HepG2 (cell line): ENCODE measurements at regions not wholly inside any gene's neighbourhood (a gene's known extent, or its start where the extent isn't known, plus 50 kb on each side); places are given as distances from the start of the nearest gene placed in this dataset.

ENCODE experiments used
- ATAC-seq: fragments of 200-7000 bp; cut with Tn5 transposase; 3 replicates; pipeline ENCODE4 v1.9.1; 2020; ENCODE audit warnings: mild to moderate bottlenecking, moderate library complexity
- BruUV-seq: library from RNA; stranded (reverse); fragments of 400-500 nt; replicated peaks from 2 replicates; lab custom pipeline; 2021; lab: Mats Ljungman, UMichigan
- CTCF ChIA-PET: fragments of 300-600 bp; formaldehyde crosslinking; extraction: SDS; loops from one replicate; lab custom pipeline; 2021; ENCODE audit warnings: low total read pairs, inconsistent platforms, low intra/inter-chr PET ratio; lab: Yijun Ruan, JAX
- POLR2A ChIA-PET: fragments of 350-600 bp; sonication (Branson Sonifier 250); formaldehyde crosslinking; loops from one replicate; lab custom pipeline; 2020; ENCODE audit warnings: antibody characterized with exemption, inconsistent platforms; lab: Yijun Ruan, JAX
- DNase-seq: peaks from one replicate; pipeline ENCODE4 v3.0.0-alpha.2; 2015; ENCODE audit warnings: low spot score
- FAIRE-seq: peaks from 3 replicates; lab custom pipeline; 2011; peaks lifted over from hg19 to GRCh38; lab: Jason Lieb, UNC
- H2AFZ ChIP-seq: one replicate; pipeline ENCODE4 v1.6.1; 2011; ENCODE audit warnings: low read length, inconsistent platforms
- H3K27ac ChIP-seq: fragments of 300-600 bp; 3 replicates; pipeline ENCODE4 v1.8.0; 2011; ENCODE audit warnings: mixed run types, mild to moderate bottlenecking, mixed read lengths, low read length, inconsistent platforms; ENCODE audit not compliant: insufficient read depth; ENCODE audit errors: extremely low read length
- H3K27me3 ChIP-seq, 2 experiments: fragments of 200-600 bp in 1 of 2; 2 replicates in 1 of 2; 3 replicates in 1 of 2; pipeline versions ENCODE4 v1.6.0 to v1.8.0; 2011; ENCODE audit warnings: low read length in 2 of 2, mild to moderate bottlenecking in 2 of 2, moderate library complexity in 2 of 2, inconsistent platforms in 1 of 2; ENCODE audit not compliant: insufficient read depth in 2 of 2, control insufficient read depth in 1 of 2
- H3K36me3 ChIP-seq, 2 experiments: fragments of 200-600 bp in 1 of 2; replicated peaks in 1 of 2; 2 replicates in 1 of 2; 3 replicates in 1 of 2; pipeline versions ENCODE4 v1.5.1 to v1.8.0; 2011; ENCODE audit warnings: low read length in 2 of 2, inconsistent platforms in 1 of 2; ENCODE audit not compliant: insufficient read depth in 2 of 2, control insufficient read depth in 1 of 2
- H3K4me1 ChIP-seq: 2 replicates; pipeline ENCODE4 v1.5.1; 2012; ENCODE audit warnings: low read length, inconsistent platforms; ENCODE audit not compliant: insufficient read depth
- H3K4me2 ChIP-seq: 2 replicates; pipeline ENCODE4 v1.6.0; 2011; ENCODE audit warnings: low read depth, low read length, inconsistent platforms
- H3K4me3 ChIP-seq, 3 experiments: fragments of 200-600 bp in 1 of 3; sonication (generic), shearing (Covaris generic) in 1 of 3; replicated peaks in 1 of 3; 2 replicates each; pipeline ENCODE4 v1.5.1; 2011 to 2016; ENCODE audit warnings: low read length in 3 of 3, inconsistent platforms in 2 of 3, low read depth in 2 of 3, mild to moderate bottlenecking in 2 of 3, control low read depth in 1 of 3, mixed read lengths in 1 of 3; ENCODE audit not compliant: insufficient read depth in 1 of 3
- H3K79me2 ChIP-seq: one replicate; pipeline ENCODE4 v1.6.1; 2011; ENCODE audit warnings: low read length, inconsistent platforms; ENCODE audit not compliant: insufficient read depth
- H3K9ac ChIP-seq: 2 replicates; pipeline ENCODE4 v1.6.0; 2011; ENCODE audit warnings: mild to moderate bottlenecking, low read depth, low read length, inconsistent platforms; ENCODE audit not compliant: insufficient read depth
- H3K9me3 ChIP-seq: 2 replicates; pipeline ENCODE4 v1.5.1; 2012; ENCODE audit warnings: mild to moderate bottlenecking, low read length
- H4K20me1 ChIP-seq: 2 replicates; pipeline ENCODE4 v1.6.0; 2011; ENCODE audit warnings: inconsistent platforms, mild to moderate bottlenecking, low read length, moderate library complexity; ENCODE audit not compliant: insufficient read depth
- CERS6 ChIP-seq: sonication (generic); formaldehyde crosslinking; IDR thresholded peaks from 2 replicates; pipeline ENCODE4 v1.5.0; 2020; ENCODE audit warnings: missing genetic modification reagents
- HNF1A ChIP-seq, 2 experiments: sonication (generic) in 1 of 2; formaldehyde crosslinking in 1 of 2; IDR thresholded peaks; 2 replicates each; pipeline versions ENCODE4 v1.4.0 to v1.6.1; 2016 to 2020; ENCODE audit warnings: borderline replicate concordance in 1 of 2, low read depth in 1 of 2, mild to moderate bottlenecking in 1 of 2, missing genetic modification reagents in 1 of 2
- HNF4G ChIP-seq, 2 experiments: sonication (generic) in 1 of 2; formaldehyde crosslinking in 1 of 2; IDR thresholded peaks; 2 replicates each; pipeline versions ENCODE4 v1.4.0 to v1.6.1; 2011 to 2020; ENCODE audit warnings: borderline replicate concordance in 2 of 2, low read depth in 2 of 2, mild to moderate bottlenecking in 2 of 2, low read length in 1 of 2, missing genetic modification reagents in 1 of 2, moderate library complexity in 1 of 2
- KLF9 ChIP-seq: IDR thresholded peaks from 2 replicates; pipeline ENCODE4 v1.6.1; 2016; ENCODE audit warnings: low read depth
- MAFG ChIP-seq: sonication (generic); formaldehyde crosslinking; IDR thresholded peaks from 2 replicates; pipeline ENCODE4 v1.5.1; 2020; ENCODE audit warnings: mild to moderate bottlenecking, missing genetic modification reagents
- PCBP1 ChIP-seq: fragments of 200-400 bp; formaldehyde crosslinking; IDR thresholded peaks from 2 replicates; pipeline ENCODE4 v1.6.1; 2017; ENCODE audit warnings: mild to moderate bottlenecking, low read depth, low read length, borderline replicate concordance
- PHF20 ChIP-seq: sonication (generic); formaldehyde crosslinking; IDR thresholded peaks from 2 replicates; pipeline ENCODE4 v1.5.0; 2020; ENCODE audit warnings: mild to moderate bottlenecking, missing genetic modification reagents
- REL ChIP-seq: sonication (generic); formaldehyde crosslinking; conservative IDR thresholded peaks from 2 replicates; pipeline ENCODE4 v1.8.0; 2022; ENCODE audit warnings: mild to moderate bottlenecking, missing genetic modification reagents, moderate library complexity
- RFX5 ChIP-seq: IDR thresholded peaks from 2 replicates; pipeline ENCODE4 v1.6.1; 2011; ENCODE audit warnings: low read depth, low read length, improper control_type of control experiment
- ZBTB39 ChIP-seq: sonication (generic); formaldehyde crosslinking; IDR thresholded peaks from 2 replicates; pipeline ENCODE4 v1.5.0; 2020; ENCODE audit warnings: missing genetic modification reagents
- ZFP1 ChIP-seq: IDR thresholded peaks from 2 replicates; pipeline ENCODE4 v1.6.1; 2016
- ZNF234 ChIP-seq: sonication (generic); formaldehyde crosslinking; conservative IDR thresholded peaks from 2 replicates; pipeline ENCODE4 v1.5.1; 2020; ENCODE audit warnings: mild to moderate bottlenecking, missing genetic modification reagents
- ZNF331 ChIP-seq: sonication (generic); formaldehyde crosslinking; IDR thresholded peaks from 2 replicates; pipeline ENCODE4 v1.4.0; 2020; ENCODE audit warnings: missing genetic modification reagents
- ZNF333 ChIP-seq: sonication (generic); formaldehyde crosslinking; IDR thresholded peaks from 2 replicates; pipeline ENCODE4 v1.4.0; 2020; ENCODE audit warnings: mild to moderate bottlenecking, missing genetic modification reagents, borderline replicate concordance
- WGBS: methylation state at CpG from one replicate; pipeline ENCODE4 v1.1.6; 2017; ENCODE audit warnings: low lambda C conversion rate; 5-methylcytosine and 5-hydroxymethylcytosine counted together
- in situ Hi-C: cut with HindIII; loops from 2 replicates; pipeline ENCODE4 v1.10.0; 2017; ENCODE audit warnings: low pct_unique_long_range_greater_than_20kb; ENCODE audit not compliant: extremely low pct_ligation_motif_present
- intact Hi-C: fragments of 100-400 bp; cut with micrococcal nuclease; formaldehyde crosslinking; loops from one replicate; pipeline ENCODE4 v1.10.0; 2022; ENCODE audit not compliant: unreplicated experiment

GRCh38 chr7:21113609-21114415, 314.1 kb upstream of the SP4 start (continued):
- no peak for TF ChIP-seq REL (CRISPR knock-in tag)
- TF ChIP-seq RFX5: no peak
- no peak for TF ChIP-seq MAFG (CRISPR knock-in tag)
- no peak for TF ChIP-seq PHF20 (CRISPR knock-in tag)
- no peak for TF ChIP-seq ZFP1 (CRISPR knock-in tag)

- in situ Hi-C loops (no loop called here), intact Hi-C loops (no loop called here)
- no peak for FAIRE-seq
- TF ChIP-seq ZNF234 (no peak), ZNF331 (CRISPR knock-in tag) (no peak), HNF1A (IDR thresholded peaks at IDR 0.05; ENCODE audit: low read depth) (no peak), HNF1A (CRISPR knock-in tag; IDR thresholded peaks at IDR 0.05; ENCODE audit: borderline replicate concordance) (no peak), HNF4G (IDR thresholded peaks at IDR 0.05; ENCODE audit: borderline replicate concordance, low read depth, low read length) (no peak), HNF4G (CRISPR knock-in tag; IDR thresholded peaks at IDR 0.05; ENCODE audit: borderline replicate concordance, low read depth) (no peak), ZNF333 (CRISPR knock-in tag) (no peak), CERS6 (CRISPR knock-in tag) (no peak), PCBP1 (no peak), KLF9 (no peak), ZBTB39 (no peak)
Measured at GRCh38 chr7:21123586-21123985, 304.3 kb upstream of the SP4 start.

More at GRCh38 chr7:21123586-21123985, 304.3 kb upstream of the SP4 start:
- ATAC-seq (no peak), DNase-seq (no peak)
- Histone ChIP-seq H3K4me2 (no peak overlapping the region), H3K27ac (no peak overlapping the region), H2AFZ (no peak overlapping the region), H3K4me1 (no peaks in the 10 kb centered on the region), H4K20me1 (no peaks in the 10 kb centered on the region), H3K9me3 (no peaks in the 10 kb centered on the region), H3K27me3 (no peaks in the 10 kb centered on the region), H3K9ac (no peak overlapping the region), H3K4me3 (no peak overlapping the region), H3K36me3 (no peaks in the 10 kb centered on the region), H3K79me2 (no peaks in the 10 kb centered on the region)
- ChIA-PET CTCF (no interaction called here), POLR2A (no interaction called here)
- BruUV-seq: no TSS peak
- WGBS: 6% methylated on average over 1 of the region's 1 CpG
